Mesenchymal stem cell (in vitro differentiated cells and primary cell): ENCODE measurements at regions not wholly inside any gene's neighbourhood (a gene's known extent, or its start where the extent isn't known, plus 50 kb on each side); places are given as distances from the start of the nearest gene placed in this dataset.

Experiments
- DNase-seq: peaks from one replicate; pipeline ENCODE4 v3.0.0-alpha.2; 2013
- H2AFZ ChIP-seq: one replicate; pipeline ENCODE4 v1.6.1; 2013; ENCODE audit warnings: low read depth, mild to moderate bottlenecking, control low read depth, inconsistent platforms, low read length, moderate library complexity
- H2AK5ac ChIP-seq: 2 replicates; pipeline ENCODE4 v1.6.1; 2013; ENCODE audit warnings: low read length, moderate library complexity, mild to moderate bottlenecking, inconsistent platforms; ENCODE audit not compliant: severe bottlenecking
- H2BK120ac ChIP-seq: one replicate; pipeline ENCODE4 v1.6.1; 2013; ENCODE audit warnings: low read depth, mild to moderate bottlenecking, inconsistent platforms, low read length, moderate library complexity
- H2BK12ac ChIP-seq, 2 experiments: one replicate each; pipeline ENCODE4 v1.6.1; 2013; ENCODE audit warnings: inconsistent platforms in 2 of 2, low read length in 2 of 2, mild to moderate bottlenecking in 2 of 2, moderate library complexity in 2 of 2, control low read depth in 1 of 2
- H2BK15ac ChIP-seq: one replicate; pipeline ENCODE4 v1.6.1; 2013; ENCODE audit warnings: mild to moderate bottlenecking, low read depth, inconsistent platforms; ENCODE audit not compliant: poor library complexity, severe bottlenecking
- H2BK5ac ChIP-seq: 2 replicates; pipeline ENCODE4 v1.6.1; 2013; ENCODE audit warnings: low read depth, mild to moderate bottlenecking, low read length, control low read depth, inconsistent platforms; ENCODE audit not compliant: poor library complexity, severe bottlenecking
- H3K14ac ChIP-seq, 2 experiments: one replicate each; pipeline ENCODE4 v1.6.1; 2013; ENCODE audit warnings: inconsistent platforms in 2 of 2, low read length in 2 of 2, control low read depth in 1 of 2, mild to moderate bottlenecking in 1 of 2, moderate library complexity in 1 of 2
- H3K18ac ChIP-seq, 2 experiments: one replicate each; pipeline ENCODE4 v1.6.1; 2013; ENCODE audit warnings: inconsistent platforms in 2 of 2, low read length in 2 of 2, control low read depth in 1 of 2, low read depth in 1 of 2, mild to moderate bottlenecking in 1 of 2
- H3K23ac ChIP-seq, 2 experiments: one replicate each; pipeline ENCODE4 v1.6.1; 2013; ENCODE audit warnings: inconsistent platforms in 2 of 2, low read length in 2 of 2, mild to moderate bottlenecking in 2 of 2, moderate library complexity in 2 of 2, control low read depth in 1 of 2
- H3K27ac ChIP-seq: 2 replicates; pipeline ENCODE4 v1.5.1; 2013; ENCODE audit warnings: mild to moderate bottlenecking, moderate library complexity, low read length, control low read depth, inconsistent platforms; ENCODE audit not compliant: poor library complexity, severe bottlenecking
- H3K27me3 ChIP-seq, 2 experiments: 2 replicates each; pipeline versions ENCODE4 v1.6.1 to v1.7.0; 2013; ENCODE audit warnings: low read length in 2 of 2, mild to moderate bottlenecking in 2 of 2, moderate library complexity in 2 of 2, control low read depth in 1 of 2, inconsistent platforms in 1 of 2; ENCODE audit not compliant: control insufficient read depth in 1 of 2, insufficient read depth in 1 of 2
- H3K36me3 ChIP-seq, 2 experiments: 2 replicates each; pipeline versions ENCODE4 v1.6.1 to v1.7.0; 2013; ENCODE audit warnings: low read length in 2 of 2, control low read depth in 1 of 2, inconsistent platforms in 1 of 2, low read depth in 1 of 2, mild to moderate bottlenecking in 1 of 2; ENCODE audit not compliant: insufficient read depth in 2 of 2, control insufficient read depth in 1 of 2
- H3K4ac ChIP-seq, 2 experiments: one replicate each; pipeline ENCODE4 v1.6.1; 2013; ENCODE audit warnings: inconsistent platforms in 2 of 2, low read length in 2 of 2, mild to moderate bottlenecking in 2 of 2, moderate library complexity in 2 of 2, control low read depth in 1 of 2, low read depth in 1 of 2
- H3K4me1 ChIP-seq: 2 replicates; pipeline ENCODE4 v1.6.1; 2013; ENCODE audit warnings: low read depth, low read length, control low read depth; ENCODE audit not compliant: control insufficient read depth, insufficient read depth
- H3K4me2 ChIP-seq: 2 replicates; pipeline ENCODE4 v1.6.1; 2013; ENCODE audit warnings: low read length, mild to moderate bottlenecking, inconsistent platforms; ENCODE audit not compliant: poor library complexity, severe bottlenecking
- H3K4me3 ChIP-seq, 2 experiments: 2 replicates each; pipeline versions ENCODE4 v1.5.1 to v1.7.0; 2013; ENCODE audit warnings: low read length in 2 of 2, mild to moderate bottlenecking in 2 of 2, control low read depth in 1 of 2, low read depth in 1 of 2; ENCODE audit not compliant: insufficient read depth in 1 of 2
- H3K79me1 ChIP-seq: replicated peaks from 2 replicates; pipeline ENCODE4 v1.6.1; 2013; ENCODE audit warnings: mild to moderate bottlenecking, control low read depth, low read length, inconsistent platforms; ENCODE audit not compliant: poor library complexity, severe bottlenecking
- H3K9ac ChIP-seq: 2 replicates; pipeline ENCODE4 v1.7.0; 2013; ENCODE audit warnings: mild to moderate bottlenecking, low read length, moderate library complexity
- H3K9me3 ChIP-seq: 2 replicates; pipeline ENCODE4 v1.7.0; 2013; ENCODE audit warnings: mild to moderate bottlenecking, low read length; ENCODE audit not compliant: control insufficient read depth
- H4K8ac ChIP-seq: one replicate; pipeline ENCODE4 v1.6.1; 2013; ENCODE audit warnings: inconsistent platforms, mild to moderate bottlenecking, low read length, moderate library complexity
- H4K91ac ChIP-seq: one replicate; pipeline ENCODE4 v1.6.1; 2013; ENCODE audit warnings: mild to moderate bottlenecking, low read length, inconsistent platforms
- WGBS: methylation state at CpG from one replicate; pipeline ENCODE4 v1.1.7; 2013; ENCODE audit warnings: mixed read lengths; 5-methylcytosine and 5-hydroxymethylcytosine counted together

- Histone ChIP-seq H3K79me1 (no peaks in the 10 kb centered on the region), H2BK5ac (no peak overlapping the region), H3K27me3 (no peaks in the 10 kb centered on the region), H3K27ac (no peak overlapping the region), H3K4ac (no peak overlapping the region), H2AK5ac (no peak overlapping the region), H3K4me2 (no peak overlapping the region), H3K4me1 (no peaks in the 10 kb centered on the region), H2BK12ac (no peak overlapping the region), H4K8ac (no peak overlapping the region), H3K14ac (no peak overlapping the region), H3K18ac (no peak overlapping the region), H3K9me3 (peaks cover 6% of the 10 kb centered on the region), H3K36me3 (no peaks in the 10 kb centered on the region), H3K23ac (no peak overlapping the region), H2BK120ac (no peak overlapping the region), H3K9ac (no peak overlapping the region), H3K4me3 (no peak overlapping the region), H2BK15ac (no peak overlapping the region), H4K91ac (no peak overlapping the region), H2AFZ (no peak overlapping the region)
- no peak for DNase-seq
- WGBS = 90% methylated on average over 2 of the region's 2 CpGs
These were observed 1018.5 kb upstream of the PHF14 start for GRCh38 chr7:9955138-9955537.

- H2BK15ac ChIP-seq = no peak overlapping the region
- H3K79me1 ChIP-seq = no peaks in the 10 kb centered on the region
- H2AK5ac ChIP-seq = no peak overlapping the region
- no peak overlapping the region for H2BK5ac ChIP-seq
- H3K18ac ChIP-seq = no peak overlapping the region
- H2BK120ac ChIP-seq = no peak overlapping the region
- no peak overlapping the region for H3K4me3 ChIP-seq
- no peaks in the 10 kb centered on the region for H3K27me3 ChIP-seq
- H3K14ac ChIP-seq = no peak overlapping the region
- H3K4me1 ChIP-seq = no peaks in the 10 kb centered on the region
- DNase-seq = no peak
- 92% methylated on average over 5 of the region's 5 CpGs for WGBS
- no peak overlapping the region for H4K91ac ChIP-seq
- no peak overlapping the region for H2BK12ac ChIP-seq
- no peak overlapping the region for H3K4ac ChIP-seq
- no peak overlapping the region for H4K8ac ChIP-seq
- no peak overlapping the region for H3K23ac ChIP-seq
- H3K9ac ChIP-seq = no peak overlapping the region
- H2AFZ ChIP-seq = no peak overlapping the region
- no peak overlapping the region for H3K4me2 ChIP-seq
- H3K9me3 ChIP-seq = peaks cover 6% of the 10 kb centered on the region
- no peak overlapping the region for H3K27ac ChIP-seq
- H3K36me3 ChIP-seq = no peaks in the 10 kb centered on the region
These were observed 1015.2 kb upstream of the PHF14 start for GRCh38 chr7:9958486-9958885.

- no peaks in the 10 kb centered on the region for H3K4me1 ChIP-seq
- WGBS = 27% methylated on average over 2 of the region's 3 CpGs
These were observed 1013.2 kb upstream of the PHF14 start for GRCh38 chr7:9960460-9960859.

GRCh38 chr7:9961161-9961922 lies 1012.3 kb upstream of the PHF14 start:
- Histone ChIP-seq H4K91ac (no peak overlapping the region), H2BK5ac (no peak overlapping the region), H3K23ac (no peak overlapping the region), H3K27me3 (no peaks in the 10 kb centered on the region), H3K4me1 (no peaks in the 10 kb centered on the region), H3K9me3 (peaks cover 2% of the 10 kb centered on the region), H2AFZ (no peak overlapping the region), H2BK12ac (no peak overlapping the region), H2BK15ac (no peak overlapping the region), H2AK5ac (no peak overlapping the region), H2BK120ac (no peak overlapping the region), H4K8ac (no peak overlapping the region), H3K79me1 (no peaks in the 10 kb centered on the region), H3K36me3 (no peaks in the 10 kb centered on the region), H3K14ac (no peak overlapping the region), H3K4me3 (no peak overlapping the region), H3K27ac (no peak overlapping the region), H3K18ac (no peak overlapping the region), H3K4ac (no peak overlapping the region), H3K4me2 (no peak overlapping the region), H3K9ac (no peak overlapping the region)
- no peak for DNase-seq
- 89% methylated on average over 3 of the region's 5 CpGs for WGBS

More at GRCh38 chr7:9960460-9960859, 1013.2 kb upstream of the PHF14 start:
- Histone ChIP-seq H3K27ac (no peak overlapping the region), H4K91ac (no peak overlapping the region), H3K4me3 (no peak overlapping the region), H2BK120ac (no peak overlapping the region), H3K4me2 (no peak overlapping the region), H3K9ac (no peak overlapping the region), H3K18ac (no peak overlapping the region), H3K9me3 (peaks cover 6% of the 10 kb centered on the region), H3K36me3 (no peaks in the 10 kb centered on the region), H2AK5ac (no peak overlapping the region), H3K23ac (no peak overlapping the region), H2BK12ac (no peak overlapping the region), H3K14ac (no peak overlapping the region), H2AFZ (no peak overlapping the region), H3K4ac (no peak overlapping the region), H2BK15ac (no peak overlapping the region), H2BK5ac (no peak overlapping the region), H3K79me1 (no peaks in the 10 kb centered on the region), H4K8ac (no peak overlapping the region), H3K27me3 (no peaks in the 10 kb centered on the region)
- no peak for DNase-seq
